ENCODE measurements at regions not wholly inside any gene's neighbourhood (a gene's known extent, or its start where the extent isn't known, plus 50 kb on each side); places are given as distances from the start of the nearest gene placed in this dataset.

DNA sequence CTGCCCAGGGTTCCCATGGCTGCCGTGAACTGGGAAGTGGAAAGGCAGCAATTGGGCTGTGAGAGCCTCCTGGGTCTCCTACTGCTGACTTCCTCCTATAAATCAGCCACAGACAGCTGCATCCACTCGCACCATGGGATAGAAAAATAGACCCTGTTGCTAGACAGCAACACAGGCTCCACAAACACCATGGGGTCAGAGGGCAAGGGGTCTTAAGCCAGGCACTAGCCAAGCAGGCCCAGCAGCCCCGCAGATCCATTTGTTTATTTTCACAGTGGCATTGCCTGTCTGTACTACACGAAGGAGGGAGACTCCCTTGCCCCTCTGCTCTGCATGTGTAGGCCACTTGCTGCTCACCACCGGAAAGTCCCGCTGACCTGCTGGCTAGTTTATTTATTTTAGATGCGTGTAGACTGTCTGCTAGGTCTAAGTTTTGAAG is 139.8 kb downstream of the DACT1 start:
- no peaks in the 10 kb centered on the region for H3K36me3 Mint-ChIP-seq
- no peaks in the 10 kb centered on the region for H3K9me3 Mint-ChIP-seq
- no peak for DNase-seq
- no peaks in the 10 kb centered on the region for H3K4me1 Mint-ChIP-seq
- no peak overlapping the region for H3K27ac Mint-ChIP-seq
- no peak overlapping the region for H3K4me3 Mint-ChIP-seq
- peaks cover 4% of the 10 kb centered on the region for H3K27me3 Mint-ChIP-seq

- DNase-seq = no peak
- peaks cover 4% of the 10 kb centered on the region for H3K27me3 Mint-ChIP-seq
- no peaks in the 10 kb centered on the region for H3K4me1 Mint-ChIP-seq
- H3K36me3 Mint-ChIP-seq = no peaks in the 10 kb centered on the region
- H3K4me3 Mint-ChIP-seq = no peak overlapping the region
- no peak overlapping the region for H3K27ac Mint-ChIP-seq
- H3K9me3 Mint-ChIP-seq = no peaks in the 10 kb centered on the region
Measured at GRCh38 chr14:58778202-58778601, 140.4 kb downstream of the DACT1 start.

GRCh38 chr14:58779376-58779775 is 141.6 kb downstream of the DACT1 start:
- no peak overlapping the region for H3K27ac Mint-ChIP-seq
- H3K4me1 Mint-ChIP-seq = no peaks in the 10 kb centered on the region
- no peaks in the 10 kb centered on the region for H3K36me3 Mint-ChIP-seq
- no peaks in the 10 kb centered on the region for H3K9me3 Mint-ChIP-seq
- no peak overlapping the region for H3K4me3 Mint-ChIP-seq
- DNase-seq = no peak
- H3K27me3 Mint-ChIP-seq = peaks cover 4% of the 10 kb centered on the region

GRCh38 chr14:58780185-58780584 is 142.4 kb downstream of the DACT1 start:
- Mint-ChIP-seq H3K36me3 (no peaks in the 10 kb centered on the region), H3K27ac (no peak overlapping the region), H3K27me3 (peaks cover 4% of the 10 kb centered on the region), H3K9me3 (no peaks in the 10 kb centered on the region), H3K4me3 (no peak overlapping the region), H3K4me1 (no peaks in the 10 kb centered on the region)
- no peak for DNase-seq

DNA sequence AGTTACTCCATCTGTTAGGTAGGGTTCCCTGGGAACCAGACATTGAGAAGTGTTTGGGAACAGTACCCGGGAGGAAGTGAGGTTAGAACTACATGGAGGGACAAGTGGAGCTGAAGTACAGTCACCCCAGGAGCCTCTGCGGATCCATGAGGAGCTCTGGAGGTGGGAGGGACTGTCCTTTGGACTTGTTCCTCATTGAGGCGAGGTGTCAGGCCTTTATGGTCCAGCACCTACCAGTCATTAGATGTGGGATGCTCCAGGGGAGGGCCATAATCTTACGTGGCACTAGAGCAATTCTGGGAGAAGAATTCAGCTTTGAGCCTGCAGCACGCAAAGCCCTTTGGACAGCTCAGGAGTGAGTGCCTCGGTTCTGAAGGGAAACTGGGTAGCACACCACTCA is 142.8 kb downstream of the DACT1 start:
- Mint-ChIP-seq H3K4me3 (no peak overlapping the region), H3K4me1 (no peaks in the 10 kb centered on the region), H3K9me3 (no peaks in the 10 kb centered on the region), H3K36me3 (no peaks in the 10 kb centered on the region), H3K27ac (no peak overlapping the region), H3K27me3 (peaks cover 4% of the 10 kb centered on the region)
- no peak for DNase-seq

DNA sequence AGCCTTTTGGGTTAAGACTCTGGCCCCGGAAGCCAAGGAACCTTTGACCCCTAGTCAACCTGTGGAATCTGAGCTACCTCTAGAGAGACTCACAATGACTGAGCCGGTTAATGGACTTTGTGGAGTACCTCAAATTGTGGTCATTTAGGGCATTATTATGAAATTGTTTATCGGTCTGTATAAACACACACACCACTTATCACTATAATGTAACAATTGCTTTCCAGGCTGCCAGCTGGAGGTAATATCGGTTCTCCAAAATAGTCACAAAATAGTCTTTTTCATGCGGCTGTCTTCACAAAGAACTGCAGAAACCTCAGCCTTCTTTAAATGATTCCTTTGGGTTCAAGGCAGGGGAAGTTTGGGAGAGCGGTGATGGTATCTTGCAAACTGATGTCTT is 144.2 kb downstream of the DACT1 start:
- Mint-ChIP-seq H3K27ac (no peak overlapping the region), H3K4me1 (no peaks in the 10 kb centered on the region), H3K27me3 (peaks cover 4% of the 10 kb centered on the region), H3K9me3 (no peaks in the 10 kb centered on the region), H3K4me3 (no peak overlapping the region), H3K36me3 (no peaks in the 10 kb centered on the region)
- DNase-seq = no peak

DNA sequence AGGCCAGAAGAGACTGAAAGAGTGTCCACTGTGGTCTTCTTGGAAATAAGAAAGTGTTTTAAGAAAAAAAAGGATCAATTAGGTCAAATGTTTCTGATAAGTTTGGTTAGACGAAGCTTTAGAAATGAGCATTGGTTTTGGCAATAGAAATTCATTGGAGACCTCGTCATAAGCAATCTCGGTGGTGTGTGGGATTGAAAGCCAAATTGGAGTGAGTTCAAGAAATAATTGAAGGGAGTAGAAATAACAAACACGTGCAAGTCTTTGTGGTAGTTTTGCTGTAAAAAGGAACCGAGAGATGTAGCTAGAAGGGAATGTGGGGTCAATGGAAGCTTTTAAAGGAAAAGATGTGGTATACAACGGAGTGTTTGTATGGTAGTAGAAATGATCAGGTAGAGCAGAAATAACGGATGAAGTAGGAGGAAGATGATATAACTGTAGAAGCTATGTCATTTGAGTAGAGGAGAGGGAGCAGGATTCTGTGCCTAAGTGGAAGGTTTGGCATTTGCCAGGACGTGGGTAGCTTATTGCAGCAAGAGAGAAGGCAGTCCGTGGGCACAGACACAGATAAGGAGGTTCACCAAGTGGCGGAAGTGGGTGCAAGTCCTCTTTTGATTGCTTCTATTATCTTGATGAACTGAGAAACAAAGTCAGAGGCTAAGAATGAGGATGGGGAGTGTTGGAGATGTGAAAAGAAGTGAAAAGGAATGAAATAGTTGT is 146.2 kb downstream of the DACT1 start:
- Mint-ChIP-seq H3K27ac (no peak overlapping the region), H3K4me3 (no peak overlapping the region), H3K36me3 (no peaks in the 10 kb centered on the region), H3K4me1 (no peaks in the 10 kb centered on the region), H3K27me3 (peaks cover 9% of the 10 kb centered on the region), H3K9me3 (no peaks in the 10 kb centered on the region)
- DNase-seq = no peak

GRCh38 chr14:58784931-58785330 is 147.2 kb downstream of the DACT1 start:
- H3K27ac Mint-ChIP-seq = no peak overlapping the region
- no peak for DNase-seq
- no peaks in the 10 kb centered on the region for H3K9me3 Mint-ChIP-seq
- no peaks in the 10 kb centered on the region for H3K4me1 Mint-ChIP-seq
- no peaks in the 10 kb centered on the region for H3K36me3 Mint-ChIP-seq
- H3K4me3 Mint-ChIP-seq = no peak overlapping the region
- H3K27me3 Mint-ChIP-seq = peaks cover 13% of the 10 kb centered on the region

GRCh38 chr14:58785701-58786100 is 147.9 kb downstream of the DACT1 start:
- no peaks in the 10 kb centered on the region for H3K9me3 Mint-ChIP-seq
- no peaks in the 10 kb centered on the region for H3K4me1 Mint-ChIP-seq
- H3K27ac Mint-ChIP-seq = no peak overlapping the region
- H3K27me3 Mint-ChIP-seq = peaks cover 13% of the 10 kb centered on the region
- no peak for DNase-seq
- H3K36me3 Mint-ChIP-seq = no peaks in the 10 kb centered on the region
- no peak overlapping the region for H3K4me3 Mint-ChIP-seq

DNA sequence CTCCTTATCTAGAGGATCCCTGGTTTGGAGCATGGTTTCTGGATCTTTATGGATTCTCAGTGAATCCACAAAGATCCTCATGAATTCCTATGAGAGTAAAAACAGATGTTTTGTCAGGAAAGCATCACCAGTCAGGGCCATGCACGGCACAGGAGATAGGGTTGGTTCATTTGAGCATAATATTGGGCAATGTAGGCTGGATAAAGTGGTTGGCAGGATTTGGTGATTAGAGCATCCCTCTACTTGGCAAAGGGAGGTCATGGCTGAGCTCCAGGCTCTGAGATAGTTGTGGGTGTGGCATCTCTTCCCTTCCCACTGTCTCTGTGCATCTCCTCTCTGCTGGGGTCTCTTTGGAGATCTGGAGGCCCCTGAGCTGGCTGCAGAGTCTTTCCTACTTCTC is 149.8 kb downstream of the DACT1 start:
- Mint-ChIP-seq H3K27me3 (peaks cover 13% of the 10 kb centered on the region), H3K36me3 (no peaks in the 10 kb centered on the region), H3K4me3 (no peak overlapping the region), H3K4me1 (no peaks in the 10 kb centered on the region), H3K27ac (no peak overlapping the region), H3K9me3 (no peaks in the 10 kb centered on the region)
- no peak for DNase-seq

DNA sequence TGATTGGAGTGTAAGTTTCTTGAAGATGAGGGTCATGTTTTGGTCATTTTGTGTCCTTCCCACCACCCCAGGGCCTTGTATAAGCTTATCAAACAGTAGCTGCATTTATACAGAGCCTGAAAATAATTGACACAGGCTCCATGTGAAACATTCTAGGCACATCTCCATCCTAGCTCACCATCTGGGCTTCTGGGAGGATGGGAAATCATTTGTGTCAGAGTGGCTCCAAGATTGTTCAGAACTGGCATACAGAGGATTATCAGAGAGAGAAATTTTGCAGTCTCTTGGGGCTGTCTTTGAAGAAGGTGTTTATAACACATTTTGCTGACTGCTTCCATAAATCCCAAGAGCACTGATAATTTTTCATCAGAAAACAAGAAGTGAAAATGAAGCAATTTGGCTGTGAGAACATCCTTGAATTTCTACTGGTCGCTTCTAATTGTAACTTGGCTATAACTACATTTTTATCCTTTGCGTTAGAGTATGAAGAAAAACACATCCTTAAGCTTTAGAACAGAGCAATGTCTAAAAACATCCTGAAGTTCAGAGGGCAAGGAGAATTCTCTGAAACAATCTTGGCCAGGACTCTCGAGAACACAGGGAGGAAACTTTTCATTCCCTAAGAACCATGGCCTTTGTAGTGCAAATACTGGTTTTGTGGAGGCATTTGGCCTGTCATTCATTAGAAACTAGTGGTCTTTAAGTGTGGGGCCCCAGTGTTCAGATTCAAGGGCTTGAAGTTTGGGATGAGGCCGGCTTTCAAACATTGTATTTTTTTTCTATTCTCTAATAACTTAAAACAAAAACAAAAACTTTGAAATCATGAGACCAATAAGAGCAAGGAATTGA is 151.1 kb downstream of the DACT1 start:
- no peaks in the 10 kb centered on the region for H3K4me1 Mint-ChIP-seq
- H3K4me3 Mint-ChIP-seq = no peak overlapping the region
- DNase-seq = no peak
- H3K9me3 Mint-ChIP-seq = no peaks in the 10 kb centered on the region
- no peaks in the 10 kb centered on the region for H3K36me3 Mint-ChIP-seq
- no peak overlapping the region for H3K27ac Mint-ChIP-seq
- peaks cover 13% of the 10 kb centered on the region for H3K27me3 Mint-ChIP-seq

GRCh38 chr14:58789736-58790135 is 152.0 kb downstream of the DACT1 start:
- Mint-ChIP-seq H3K4me3 (no peak overlapping the region), H3K27ac (no peak overlapping the region), H3K36me3 (no peaks in the 10 kb centered on the region), H3K9me3 (no peaks in the 10 kb centered on the region), H3K27me3 (peaks cover 13% of the 10 kb centered on the region), H3K4me1 (no peaks in the 10 kb centered on the region)
- no peak for DNase-seq

DNA sequence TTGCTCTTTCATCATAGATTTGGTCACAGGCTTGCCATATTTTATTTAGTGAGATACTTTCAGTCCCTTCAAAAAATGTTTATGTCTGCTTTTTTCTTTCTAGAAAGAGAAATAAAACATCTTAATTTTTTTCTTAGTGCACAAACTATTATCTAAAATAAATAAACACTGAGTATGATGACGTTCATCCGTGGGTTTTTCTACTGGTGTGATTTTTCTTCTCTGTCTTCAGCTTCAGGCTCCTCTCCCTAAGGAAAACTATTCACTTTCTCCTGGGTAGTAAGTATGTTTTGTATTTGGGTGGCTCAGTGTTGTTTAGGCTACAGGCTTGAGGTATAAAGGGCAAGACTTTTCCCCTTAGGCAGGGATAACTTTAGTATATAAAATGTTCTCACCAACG is 154.7 kb downstream of the DACT1 start:
- no peaks in the 10 kb centered on the region for H3K4me1 Mint-ChIP-seq
- H3K9me3 Mint-ChIP-seq = no peaks in the 10 kb centered on the region
- no peak for DNase-seq
- no peak overlapping the region for H3K4me3 Mint-ChIP-seq
- no peak overlapping the region for H3K27ac Mint-ChIP-seq
- peaks cover 13% of the 10 kb centered on the region for H3K27me3 Mint-ChIP-seq
- no peaks in the 10 kb centered on the region for H3K36me3 Mint-ChIP-seq

- no peak for DNase-seq
- Mint-ChIP-seq H3K36me3 (no peaks in the 10 kb centered on the region), H3K27me3 (peaks cover 8% of the 10 kb centered on the region), H3K9me3 (no peaks in the 10 kb centered on the region), H3K4me3 (no peak overlapping the region), H3K27ac (no peak overlapping the region), H3K4me1 (no peaks in the 10 kb centered on the region)
Measured at GRCh38 chr14:58793131-58793740, 155.5 kb downstream of the DACT1 start.

- Mint-ChIP-seq H3K27ac (no peak overlapping the region), H3K4me3 (no peak overlapping the region), H3K36me3 (no peaks in the 10 kb centered on the region), H3K9me3 (no peaks in the 10 kb centered on the region), H3K27me3 (no peaks in the 10 kb centered on the region), H3K4me1 (no peaks in the 10 kb centered on the region)
- no peak for DNase-seq
Measured at GRCh38 chr14:58794993-58795762, 157.4 kb downstream of the DACT1 start.
